H9 (cell line): ENCODE measurements at regions not wholly inside any gene's neighbourhood (a gene's known extent, or its start where the extent isn't known, plus 50 kb on each side); places are given as distances from the start of the nearest gene placed in this dataset.

Source experiments
- DNase-seq: peaks from one replicate; pipeline ENCODE4 v3.0.0-alpha.2; 2017
- H2AFZ ChIP-seq: one replicate; pipeline ENCODE4 v1.6.1; 2013; ENCODE audit warnings: mild to moderate bottlenecking, low read length, control low read depth, moderate library complexity
- H2AK5ac ChIP-seq: 2 replicates; pipeline ENCODE4 v1.6.1; 2013; ENCODE audit warnings: low read length, control low read depth, mixed read lengths; ENCODE audit not compliant: insufficient read length
- H2BK120ac ChIP-seq: one replicate; pipeline ENCODE4 v1.6.1; 2013; ENCODE audit warnings: low read depth, mild to moderate bottlenecking, low read length, control low read depth, inconsistent platforms; ENCODE audit not compliant: poor library complexity, severe bottlenecking
- H2BK12ac ChIP-seq: 2 replicates; pipeline ENCODE4 v1.6.1; 2013; ENCODE audit warnings: low read length, control low read depth, mixed read lengths, low read depth; ENCODE audit not compliant: insufficient read length
- H2BK15ac ChIP-seq: 2 replicates; pipeline ENCODE4 v1.6.1; 2013; ENCODE audit warnings: low read depth, low read length, control low read depth
- H2BK20ac ChIP-seq: one replicate; pipeline ENCODE4 v1.6.1; 2013; ENCODE audit warnings: low read depth, mild to moderate bottlenecking, low read length, control low read depth, inconsistent platforms; ENCODE audit not compliant: poor library complexity, severe bottlenecking
- H2BK5ac ChIP-seq: 2 replicates; pipeline ENCODE4 v1.6.1; 2013; ENCODE audit warnings: low read length, control low read depth, mixed read lengths; ENCODE audit not compliant: insufficient read length
- H3K14ac ChIP-seq: 2 replicates; pipeline ENCODE4 v1.6.1; 2013; ENCODE audit warnings: low read length, control low read depth; ENCODE audit not compliant: insufficient read depth
- H3K18ac ChIP-seq: 2 replicates; pipeline ENCODE4 v1.6.1; 2013; ENCODE audit warnings: low read depth, mild to moderate bottlenecking, mixed read lengths, low read length, control low read depth; ENCODE audit not compliant: insufficient read length
- H3K23ac ChIP-seq: 2 replicates; pipeline ENCODE4 v1.6.1; 2013; ENCODE audit warnings: low read length, control low read depth, mixed read lengths, low read depth; ENCODE audit not compliant: insufficient read length
- H3K23me2 ChIP-seq: 2 replicates; pipeline ENCODE4 v1.6.1; 2013; ENCODE audit warnings: low read depth, mild to moderate bottlenecking, mixed read lengths, low read length, control low read depth; ENCODE audit not compliant: insufficient read length, poor library complexity, severe bottlenecking
- H3K27ac ChIP-seq: 2 replicates; pipeline ENCODE4 v1.5.1; 2013; ENCODE audit warnings: low read length, control low read depth, mixed read lengths, low read depth; ENCODE audit not compliant: insufficient read length
- H3K27me3 ChIP-seq: 2 replicates; pipeline ENCODE4 v1.6.1; 2013; ENCODE audit warnings: low read length, control low read depth, inconsistent platforms; ENCODE audit not compliant: insufficient read depth
- H3K4ac ChIP-seq: 2 replicates; pipeline ENCODE4 v1.6.1; 2013; ENCODE audit warnings: low read depth, mild to moderate bottlenecking, control low read depth, inconsistent platforms, low read length, moderate library complexity
- H3K4me1 ChIP-seq: 2 replicates; pipeline ENCODE4 v1.6.1; 2013; ENCODE audit warnings: low read length, control low read depth, inconsistent platforms; ENCODE audit not compliant: insufficient read depth
- H3K4me2 ChIP-seq: 2 replicates; pipeline ENCODE4 v1.6.1; 2013; ENCODE audit warnings: low read length, control low read depth, mixed read lengths; ENCODE audit not compliant: insufficient read length, insufficient read depth
- H3K56ac ChIP-seq: 2 replicates; pipeline ENCODE4 v1.6.1; 2013; ENCODE audit warnings: low read depth, mild to moderate bottlenecking, mixed read lengths, low read length, control low read depth; ENCODE audit not compliant: insufficient read length
- H3K79me1 ChIP-seq: 2 replicates; pipeline ENCODE4 v1.6.1; 2013; ENCODE audit warnings: low read depth, mild to moderate bottlenecking, moderate library complexity, low read length, control low read depth, inconsistent platforms; ENCODE audit not compliant: insufficient read depth, poor library complexity, severe bottlenecking
- H3K79me2 ChIP-seq: 2 replicates; pipeline ENCODE4 v1.6.1; 2013; ENCODE audit warnings: low read length, control low read depth, inconsistent platforms; ENCODE audit not compliant: insufficient read depth
- H3K9ac ChIP-seq: 2 replicates; pipeline ENCODE4 v1.6.1; 2013; ENCODE audit warnings: low read length, control low read depth, mixed read lengths; ENCODE audit not compliant: insufficient read length; ENCODE audit errors: extremely low read depth
- H3K9me3 ChIP-seq: one replicate; pipeline ENCODE4 v1.6.1; 2013; ENCODE audit warnings: low read depth, low read length, inconsistent platforms; ENCODE audit not compliant: control insufficient read depth
- H3T11ph ChIP-seq: one replicate; pipeline ENCODE4 v1.6.1; 2013; ENCODE audit warnings: mild to moderate bottlenecking, low read length, control low read depth, inconsistent platforms
- H4K20me1 ChIP-seq: one replicate; pipeline ENCODE4 v1.6.1; 2013; ENCODE audit not compliant: control insufficient read depth, insufficient read length, insufficient read depth
- H4K5ac ChIP-seq: 2 replicates; pipeline ENCODE4 v1.6.1; 2013; ENCODE audit warnings: low read depth, mild to moderate bottlenecking, mixed read lengths, low read length, control low read depth; ENCODE audit not compliant: insufficient read length
- H4K8ac ChIP-seq: replicated peaks from 2 replicates; pipeline ENCODE4 v1.6.1; 2013; ENCODE audit warnings: low read length, control low read depth, mixed read lengths, low read depth; ENCODE audit not compliant: insufficient read length
- H4K91ac ChIP-seq: 2 replicates; pipeline ENCODE4 v1.6.1; 2013; ENCODE audit warnings: low read depth, mild to moderate bottlenecking, moderate library complexity, mixed read lengths, low read length, control low read depth; ENCODE audit not compliant: insufficient read length
- H3K27ac Mint-ChIP-seq, 3 experiments: 2 replicates in 2 of 3; 3 replicates in 1 of 3; pipeline ENCODE4 v1.8.0; 2020 to 2021; ENCODE audit warnings: mixed read lengths in 3 of 3, mild to moderate bottlenecking in 1 of 3, moderate library complexity in 1 of 3
- H3K27me3 Mint-ChIP-seq: 2 replicates; pipeline ENCODE4 v1.8.0; 2021; ENCODE audit warnings: low read depth, mild to moderate bottlenecking, moderate library complexity, mixed read lengths
- H3K36me3 Mint-ChIP-seq, 3 experiments: 2 replicates in 2 of 3; 3 replicates in 1 of 3; pipeline ENCODE4 v1.8.0; 2020 to 2021; ENCODE audit warnings: low read depth in 3 of 3, mixed read lengths in 3 of 3; ENCODE audit not compliant: insufficient read depth in 1 of 3
- H3K4me1 Mint-ChIP-seq, 2 experiments: 2 replicates each; pipeline ENCODE4 v1.8.0; 2020; ENCODE audit warnings: mixed read lengths in 2 of 2
- H3K4me3 Mint-ChIP-seq, 2 experiments: 2 replicates in 1 of 2; 3 replicates in 1 of 2; pipeline ENCODE4 v1.8.0; 2020 to 2021; ENCODE audit warnings: mild to moderate bottlenecking in 2 of 2, mixed read lengths in 2 of 2, moderate library complexity in 1 of 2
- H3K9me3 Mint-ChIP-seq, 2 experiments: 2 replicates in 1 of 2; 3 replicates in 1 of 2; pipeline ENCODE4 v1.8.0; 2020; ENCODE audit warnings: mild to moderate bottlenecking in 2 of 2, mixed read lengths in 2 of 2, moderate library complexity in 1 of 2
- WGBS: extraction: QIAGEN DNeasy Blood & Tissue Kit; methylation state at CpG from one replicate; pipeline ENCODE4 v1.1.7; 2013; ENCODE audit warnings: missing lambda C conversion rate, low lambda C conversion rate, mixed read lengths; ENCODE audit not compliant: insufficient read length; ENCODE audit errors: extremely low coverage; 5-methylcytosine and 5-hydroxymethylcytosine counted together
- TF ChIP-seq, protein P1 (sequence below): fragments of 200-600 bp; sonication (generic); conservative IDR thresholded peaks from 3 replicates; pipeline ENCODE4 v1.8.0; 2021; ENCODE audit warnings: antibody characterized with exemption, mild to moderate bottlenecking

DNA sequence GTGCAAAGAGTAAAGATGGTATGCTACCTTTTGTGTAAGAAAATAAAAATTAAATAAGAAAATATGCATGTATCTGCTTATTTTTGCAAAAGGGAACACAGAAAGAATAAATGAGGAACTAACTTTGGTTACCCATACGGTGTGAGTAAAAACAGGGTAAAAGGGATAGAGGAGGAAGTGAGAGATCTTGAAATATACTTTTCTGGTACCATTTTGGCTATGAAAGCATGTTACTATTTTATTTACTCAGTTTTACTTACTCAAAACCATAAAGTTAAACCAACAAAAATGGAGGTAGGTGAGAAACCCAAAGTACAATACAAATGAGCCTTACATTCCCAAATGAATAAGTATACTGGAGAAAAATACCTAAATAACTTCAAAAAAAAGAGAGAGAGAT lies 122.0 kb upstream of the EGLN3 start:
- Histone ChIP-seq H3K14ac (no peak overlapping the region), H3K4me2 (no peak overlapping the region), H2BK5ac (no peak overlapping the region), H3K9me3 (no peaks in the 10 kb centered on the region), H3K79me2 (no peaks in the 10 kb centered on the region), H2BK12ac (no peak overlapping the region), H4K8ac (no peak overlapping the region), H3K79me1 (no peaks in the 10 kb centered on the region), H4K5ac (no peak overlapping the region), H3T11ph (no peak overlapping the region), H2BK20ac (no peak overlapping the region), H2BK120ac (no peak overlapping the region), H4K91ac (no peak overlapping the region), H4K20me1 (no peaks in the 10 kb centered on the region), H3K23ac (no peak overlapping the region), H2AK5ac (no peak overlapping the region), H3K56ac (no peak overlapping the region), H3K27ac (no peak overlapping the region), H2BK15ac (no peak overlapping the region), H2AFZ (no peak overlapping the region), H3K18ac (no peak overlapping the region), H3K4me1 (no peaks in the 10 kb centered on the region), H3K23me2 (no peaks in the 10 kb centered on the region), H3K9ac (no peak overlapping the region), H3K27me3 (no peaks in the 10 kb centered on the region), H3K4ac (no peak overlapping the region)
- Mint-ChIP-seq H3K4me1 (peaks cover 2 to 3% of the 10 kb centered on the region in 2 experiments), H3K36me3 (peaks cover 0 to 10% (median 0%) of the 10 kb centered on the region in 3 experiments; a peak in 1 of 7 replicates), H3K9me3 (no peaks in the 10 kb centered on the region; a peak in 1 of 5 replicates), H3K27ac (no peak overlapping the region), H3K4me3 (no peak overlapping the region), H3K27me3 (no peaks in the 10 kb centered on the region)
- TF ChIP-seq, protein P1, sequence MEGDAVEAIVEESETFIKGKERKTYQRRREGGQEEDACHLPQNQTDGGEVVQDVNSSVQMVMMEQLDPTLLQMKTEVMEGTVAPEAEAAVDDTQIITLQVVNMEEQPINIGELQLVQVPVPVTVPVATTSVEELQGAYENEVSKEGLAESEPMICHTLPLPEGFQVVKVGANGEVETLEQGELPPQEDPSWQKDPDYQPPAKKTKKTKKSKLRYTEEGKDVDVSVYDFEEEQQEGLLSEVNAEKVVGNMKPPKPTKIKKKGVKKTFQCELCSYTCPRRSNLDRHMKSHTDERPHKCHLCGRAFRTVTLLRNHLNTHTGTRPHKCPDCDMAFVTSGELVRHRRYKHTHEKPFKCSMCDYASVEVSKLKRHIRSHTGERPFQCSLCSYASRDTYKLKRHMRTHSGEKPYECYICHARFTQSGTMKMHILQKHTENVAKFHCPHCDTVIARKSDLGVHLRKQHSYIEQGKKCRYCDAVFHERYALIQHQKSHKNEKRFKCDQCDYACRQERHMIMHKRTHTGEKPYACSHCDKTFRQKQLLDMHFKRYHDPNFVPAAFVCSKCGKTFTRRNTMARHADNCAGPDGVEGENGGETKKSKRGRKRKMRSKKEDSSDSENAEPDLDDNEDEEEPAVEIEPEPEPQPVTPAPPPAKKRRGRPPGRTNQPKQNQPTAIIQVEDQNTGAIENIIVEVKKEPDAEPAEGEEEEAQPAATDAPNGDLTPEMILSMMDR, result no peak
- no CpG with 5 or more reads among the region's 1 CpG for WGBS
- no peak for DNase-seq
